H1 (cell line): ENCODE measurements at regions not wholly inside any gene's neighbourhood (a gene's known extent, or its start where the extent isn't known, plus 50 kb on each side); places are given as distances from the start of the nearest gene placed in this dataset.

Experiments used
- BCL11A ChIP-seq, 2 experiments: IDR thresholded peaks; one replicate each; pipeline ENCODE4 v1.6.1; 2011; ENCODE audit warnings: low read depth in 2 of 2, low read length in 2 of 2, mild to moderate bottlenecking in 2 of 2
- JUND ChIP-seq: IDR thresholded peaks from 2 replicates; pipeline ENCODE4 v1.6.1; 2011; ENCODE audit warnings: mild to moderate bottlenecking, improper control_type of control experiment, low read length
- POLR2A ChIP-seq, 2 experiments: IDR thresholded peaks; 1 replicate in 1 of 2; 2 replicates in 1 of 2; pipeline ENCODE4 v1.6.1; 2011; ENCODE audit warnings: low read depth in 2 of 2, low read length in 2 of 2, mild to moderate bottlenecking in 2 of 2; ENCODE audit errors: control extremely low read depth in 1 of 2
- POLR2AphosphoS5 ChIP-seq: IDR thresholded peaks from 2 replicates; pipeline ENCODE4 v1.6.1; 2011; ENCODE audit warnings: low read depth, low read length
- RFX5 ChIP-seq: IDR thresholded peaks from 2 replicates; pipeline ENCODE4 v1.6.1; 2011; ENCODE audit warnings: low read depth, low read length, improper control_type of control experiment, borderline replicate concordance
- SAP30 ChIP-seq: fragments of 300-600 bp; sonication (generic); IDR thresholded peaks from 2 replicates; pipeline ENCODE4 v1.7.1; 2012; ENCODE audit warnings: low read length, moderate library complexity, mild to moderate bottlenecking, inconsistent platforms; ENCODE audit not compliant: insufficient read depth, insufficient replicate concordance
- TAF7 ChIP-seq: optimal IDR thresholded peaks from 2 replicates; pipeline ENCODE3; 2011; ENCODE audit warnings: low read depth, mild to moderate bottlenecking, inconsistent platforms, low read length, moderate library complexity, borderline replicate concordance
- TEAD4 ChIP-seq: IDR thresholded peaks from 2 replicates; pipeline ENCODE4 v1.6.1; 2012; ENCODE audit warnings: low read depth, low read length, inconsistent platforms, mixed read lengths

GRCh38 chr16:86893506-86893905 lies 315.2 kb downstream of the FOXL1 start (continued):
- no peak for TF ChIP-seq SAP30
- no peak for TF ChIP-seq RFX5
- TF ChIP-seq POLR2A (IDR thresholded peaks at IDR 0.05; ENCODE audit: control extremely low read depth in 1 of 2, low read depth in 2 of 2, low read length in 2 of 2) = no peak
- TF ChIP-seq POLR2AphosphoS5 = no peak
- no peak for TF ChIP-seq TEAD4
- no peak for TF ChIP-seq BCL11A (IDR thresholded peaks at IDR 0.05; ENCODE audit: low read depth in 2 of 2, low read length in 2 of 2)
- no peak for TF ChIP-seq JUND
- no peak for TF ChIP-seq TAF7
